ENCODE measurements at regions not wholly inside any gene's neighbourhood (a gene's known extent, or its start where the extent isn't known, plus 50 kb on each side); places are given as distances from the start of the nearest gene placed in this dataset.

DNA sequence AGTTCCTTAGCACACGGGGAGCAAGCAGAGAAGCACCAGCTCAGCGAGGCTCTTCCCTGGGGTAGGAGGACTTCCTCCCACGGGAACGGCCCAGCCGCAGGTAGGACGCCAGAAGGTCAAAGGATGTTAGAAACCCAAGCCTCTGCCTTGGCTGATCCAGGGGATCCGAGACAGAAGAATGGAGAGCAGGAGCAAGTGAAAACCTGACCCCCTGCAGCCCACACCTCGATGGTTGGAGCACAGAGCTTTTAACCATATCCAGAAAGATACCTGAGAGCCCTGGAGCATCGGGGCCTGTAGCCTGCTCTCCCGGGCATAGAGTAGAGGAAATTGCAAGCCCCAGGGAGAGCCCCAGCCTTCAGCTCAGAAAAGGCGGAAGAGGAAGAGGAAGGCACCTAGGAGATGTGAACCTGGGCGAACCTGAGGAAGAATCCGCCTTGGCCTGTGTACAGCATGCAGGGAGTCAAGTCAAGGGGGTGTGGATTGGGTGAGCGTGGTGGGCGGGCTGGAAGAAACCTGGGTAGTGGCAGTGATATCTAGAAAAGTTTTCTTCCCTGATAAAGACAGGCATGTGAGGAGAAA is 76.3 kb downstream of the PSMG1 start:
- Mint-ChIP-seq H3K4me3 (no peak overlapping the region), H3K27ac (no peak overlapping the region), H3K27me3 (ENCODE audit: insufficient read depth, low read depth, poor library complexity) (peaks cover 9% of the 10 kb centered on the region), H3K4me1 (peaks cover 3% of the 10 kb centered on the region; the same call in 2 of the 3 replicates), H3K36me3 (ENCODE audit: low read depth) (no peaks in the 10 kb centered on the region), H3K9me3 (no peaks in the 10 kb centered on the region)
- Histone ChIP-seq H3K4me2 (no peak overlapping the region), H3K9me2 (ENCODE audit: insufficient read depth) (peaks cover 11% of the 10 kb centered on the region; the same call in 1 of the 2 replicates), H3K27me3 (ENCODE audit: insufficient read depth) (no peaks in the 10 kb centered on the region), H2AFZ (no peak overlapping the region), H3K79me2 (replicated peaks; ENCODE audit: insufficient read depth) (no peaks in the 10 kb centered on the region), H3K4me1 (ENCODE audit: insufficient read depth) (peaks cover 10% of the 10 kb centered on the region; the same call in 1 of the 2 replicates), H4K20me1 (replicated peaks; ENCODE audit: insufficient read depth) (no peaks in the 10 kb centered on the region), H3F3A (replicated peaks; ENCODE audit: low read depth) (no peaks in the 10 kb centered on the region), H3K36me3 (ENCODE audit: insufficient read depth) (no peaks in the 10 kb centered on the region), H3K27ac (ENCODE audit: low read depth) (no peak overlapping the region), H3K4me3 (no peak overlapping the region)
- no peak for ATAC-seq
- TF ChIP-seq ZNF331 (CRISPR knock-in tag; IDR thresholded peaks at IDR 0.05; ENCODE audit: low read depth), result no peak
- TF ChIP-seq POLR2AphosphoS5 (IDR thresholded peaks at IDR 0.05; ENCODE audit: low read depth), result no peak
- TF ChIP-seq CREB1 (CRISPR knock-in tag; IDR thresholded peaks at IDR 0.05; ENCODE audit: low read depth), result no peak
- TF ChIP-seq, protein P1, sequence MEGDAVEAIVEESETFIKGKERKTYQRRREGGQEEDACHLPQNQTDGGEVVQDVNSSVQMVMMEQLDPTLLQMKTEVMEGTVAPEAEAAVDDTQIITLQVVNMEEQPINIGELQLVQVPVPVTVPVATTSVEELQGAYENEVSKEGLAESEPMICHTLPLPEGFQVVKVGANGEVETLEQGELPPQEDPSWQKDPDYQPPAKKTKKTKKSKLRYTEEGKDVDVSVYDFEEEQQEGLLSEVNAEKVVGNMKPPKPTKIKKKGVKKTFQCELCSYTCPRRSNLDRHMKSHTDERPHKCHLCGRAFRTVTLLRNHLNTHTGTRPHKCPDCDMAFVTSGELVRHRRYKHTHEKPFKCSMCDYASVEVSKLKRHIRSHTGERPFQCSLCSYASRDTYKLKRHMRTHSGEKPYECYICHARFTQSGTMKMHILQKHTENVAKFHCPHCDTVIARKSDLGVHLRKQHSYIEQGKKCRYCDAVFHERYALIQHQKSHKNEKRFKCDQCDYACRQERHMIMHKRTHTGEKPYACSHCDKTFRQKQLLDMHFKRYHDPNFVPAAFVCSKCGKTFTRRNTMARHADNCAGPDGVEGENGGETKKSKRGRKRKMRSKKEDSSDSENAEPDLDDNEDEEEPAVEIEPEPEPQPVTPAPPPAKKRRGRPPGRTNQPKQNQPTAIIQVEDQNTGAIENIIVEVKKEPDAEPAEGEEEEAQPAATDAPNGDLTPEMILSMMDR (conservative IDR thresholded peaks at IDR 0.05; ENCODE audit: low read depth in 2 of 2), result no peak
- no peak for TF ChIP-seq NANOG (IDR thresholded peaks at IDR 0.05; ENCODE audit: borderline replicate concordance)
- TF ChIP-seq EZH2phosphoT487 (IDR thresholded peaks at IDR 0.05; ENCODE audit: unreplicated experiment), result no peak
- no peak for TF ChIP-seq JUNB (IDR thresholded peaks at IDR 0.05; ENCODE audit: unreplicated experiment)
- TF ChIP-seq, protein P2, sequence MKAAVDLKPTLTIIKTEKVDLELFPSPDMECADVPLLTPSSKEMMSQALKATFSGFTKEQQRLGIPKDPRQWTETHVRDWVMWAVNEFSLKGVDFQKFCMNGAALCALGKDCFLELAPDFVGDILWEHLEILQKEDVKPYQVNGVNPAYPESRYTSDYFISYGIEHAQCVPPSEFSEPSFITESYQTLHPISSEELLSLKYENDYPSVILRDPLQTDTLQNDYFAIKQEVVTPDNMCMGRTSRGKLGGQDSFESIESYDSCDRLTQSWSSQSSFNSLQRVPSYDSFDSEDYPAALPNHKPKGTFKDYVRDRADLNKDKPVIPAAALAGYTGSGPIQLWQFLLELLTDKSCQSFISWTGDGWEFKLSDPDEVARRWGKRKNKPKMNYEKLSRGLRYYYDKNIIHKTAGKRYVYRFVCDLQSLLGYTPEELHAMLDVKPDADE (IDR thresholded peaks at IDR 0.05), result no peak
- no peak for TF ChIP-seq STAT1 (IDR thresholded peaks at IDR 0.05; ENCODE audit: unreplicated experiment)
- TF ChIP-seq, protein P3, sequence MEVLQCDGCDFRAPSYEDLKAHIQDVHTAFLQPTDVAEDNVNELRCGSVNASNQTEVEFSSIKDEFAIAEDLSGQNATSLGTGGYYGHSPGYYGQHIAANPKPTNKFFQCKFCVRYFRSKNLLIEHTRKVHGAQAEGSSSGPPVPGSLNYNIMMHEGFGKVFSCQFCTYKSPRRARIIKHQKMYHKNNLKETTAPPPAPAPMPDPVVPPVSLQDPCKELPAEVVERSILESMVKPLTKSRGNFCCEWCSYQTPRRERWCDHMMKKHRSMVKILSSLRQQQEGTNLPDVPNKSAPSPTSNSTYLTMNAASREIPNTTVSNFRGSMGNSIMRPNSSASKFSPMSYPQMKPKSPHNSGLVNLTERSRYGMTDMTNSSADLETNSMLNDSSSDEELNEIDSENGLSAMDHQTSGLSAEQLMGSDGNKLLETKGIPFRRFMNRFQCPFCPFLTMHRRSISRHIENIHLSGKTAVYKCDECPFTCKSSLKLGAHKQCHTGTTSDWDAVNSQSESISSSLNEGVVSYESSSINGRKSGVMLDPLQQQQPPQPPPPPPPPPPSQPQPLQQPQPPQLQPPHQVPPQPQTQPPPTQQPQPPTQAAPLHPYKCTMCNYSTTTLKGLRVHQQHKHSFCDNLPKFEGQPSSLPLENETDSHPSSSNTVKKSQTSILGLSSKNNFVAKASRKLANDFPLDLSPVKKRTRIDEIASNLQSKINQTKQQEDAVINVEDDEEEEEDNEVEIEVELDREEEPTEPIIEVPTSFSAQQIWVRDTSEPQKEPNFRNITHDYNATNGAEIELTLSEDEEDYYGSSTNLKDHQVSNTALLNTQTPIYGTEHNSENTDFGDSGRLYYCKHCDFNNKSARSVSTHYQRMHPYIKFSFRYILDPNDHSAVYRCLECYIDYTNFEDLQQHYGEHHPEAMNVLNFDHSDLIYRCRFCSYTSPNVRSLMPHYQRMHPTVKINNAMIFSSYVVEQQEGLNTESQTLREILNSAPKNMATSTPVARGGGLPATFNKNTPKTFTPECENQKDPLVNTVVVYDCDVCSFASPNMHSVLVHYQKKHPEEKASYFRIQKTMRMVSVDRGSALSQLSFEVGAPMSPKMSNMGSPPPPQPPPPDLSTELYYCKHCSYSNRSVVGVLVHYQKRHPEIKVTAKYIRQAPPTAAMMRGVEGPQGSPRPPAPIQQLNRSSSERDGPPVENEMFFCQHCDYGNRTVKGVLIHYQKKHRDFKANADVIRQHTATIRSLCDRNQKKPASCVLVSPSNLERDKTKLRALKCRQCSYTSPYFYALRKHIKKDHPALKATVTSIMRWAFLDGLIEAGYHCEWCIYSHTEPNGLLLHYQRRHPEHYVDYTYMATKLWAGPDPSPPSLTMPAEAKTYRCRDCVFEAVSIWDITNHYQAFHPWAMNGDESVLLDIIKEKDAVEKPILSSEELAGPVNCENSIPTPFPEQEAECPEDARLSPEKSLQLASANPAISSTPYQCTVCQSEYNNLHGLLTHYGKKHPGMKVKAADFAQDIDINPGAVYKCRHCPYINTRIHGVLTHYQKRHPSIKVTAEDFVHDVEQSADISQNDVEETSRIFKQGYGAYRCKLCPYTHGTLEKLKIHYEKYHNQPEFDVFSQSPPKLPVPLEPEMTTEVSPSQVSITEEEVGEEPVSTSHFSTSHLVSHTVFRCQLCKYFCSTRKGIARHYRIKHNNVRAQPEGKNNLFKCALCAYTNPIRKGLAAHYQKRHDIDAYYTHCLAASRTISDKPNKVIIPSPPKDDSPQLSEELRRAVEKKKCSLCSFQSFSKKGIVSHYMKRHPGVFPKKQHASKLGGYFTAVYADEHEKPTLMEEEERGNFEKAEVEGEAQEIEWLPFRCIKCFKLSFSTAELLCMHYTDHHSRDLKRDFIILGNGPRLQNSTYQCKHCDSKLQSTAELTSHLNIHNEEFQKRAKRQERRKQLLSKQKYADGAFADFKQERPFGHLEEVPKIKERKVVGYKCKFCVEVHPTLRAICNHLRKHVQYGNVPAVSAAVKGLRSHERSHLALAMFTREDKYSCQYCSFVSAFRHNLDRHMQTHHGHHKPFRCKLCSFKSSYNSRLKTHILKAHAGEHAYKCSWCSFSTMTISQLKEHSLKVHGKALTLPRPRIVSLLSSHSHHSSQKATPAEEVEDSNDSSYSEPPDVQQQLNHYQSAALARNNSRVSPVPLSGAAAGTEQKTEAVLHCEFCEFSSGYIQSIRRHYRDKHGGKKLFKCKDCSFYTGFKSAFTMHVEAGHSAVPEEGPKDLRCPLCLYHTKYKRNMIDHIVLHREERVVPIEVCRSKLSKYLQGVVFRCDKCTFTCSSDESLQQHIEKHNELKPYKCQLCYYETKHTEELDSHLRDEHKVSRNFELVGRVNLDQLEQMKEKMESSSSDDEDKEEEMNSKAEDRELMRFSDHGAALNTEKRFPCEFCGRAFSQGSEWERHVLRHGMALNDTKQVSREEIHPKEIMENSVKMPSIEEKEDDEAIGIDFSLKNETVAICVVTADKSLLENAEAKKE (CRISPR knock-in tag; IDR thresholded peaks at IDR 0.05), result no peak
- DNase-seq (ENCODE audit: low spot score), result no peak
